ENCODE measurements at regions not wholly inside any gene's neighbourhood (a gene's known extent, or its start where the extent isn't known, plus 50 kb on each side); places are given as distances from the start of the nearest gene placed in this dataset.

GRCh38 chr9:135032041-135032835 lies 55.2 kb upstream of the OLFM1 start:
- Histone ChIP-seq H3K4me1 (no peaks in the 10 kb centered on the region), H3K27ac (no peak overlapping the region), H3K9me3 (no peaks in the 10 kb centered on the region), H3K36me3 (replicated peaks in 1 of 2; ENCODE audit: insufficient read depth in 1 of 2, low read depth in 2 of 2) (no peaks in the 10 kb centered on the region), H3K27me3 (no peaks in the 10 kb centered on the region), H3K4me3 (no peak overlapping the region)
- no peak for ATAC-seq
- WGBS, 2 donors = 64 to 67% methylated on average over 10 to 13 of the region's 13 CpGs
- intact Hi-C loops (cut with DNase I) = no loop called here
- TF ChIP-seq POLR2A (IDR thresholded peaks at IDR 0.05) = no peak
- TF ChIP-seq CTCF (IDR thresholded peaks at IDR 0.05) = no peak
- no peak for DNase-seq

- Histone ChIP-seq H3K4me1 (no peaks in the 10 kb centered on the region), H3K4me3 (no peak overlapping the region), H3K36me3 (replicated peaks in 1 of 2; ENCODE audit: insufficient read depth in 1 of 2, low read depth in 2 of 2) (no peaks in the 10 kb centered on the region), H3K27me3 (no peaks in the 10 kb centered on the region), H3K27ac (no peak overlapping the region), H3K9me3 (no peaks in the 10 kb centered on the region)
- ATAC-seq (no peak), DNase-seq (no peak)
- TF ChIP-seq CTCF (IDR thresholded peaks at IDR 0.05) (no peak), POLR2A (IDR thresholded peaks at IDR 0.05) (no peak)
- intact Hi-C loops (cut with DNase I) = no loop called here
- WGBS, 2 donors = 58 to 61% methylated on average over 22 of the region's 22 CpGs
Measured at GRCh38 chr9:135032868-135033460, 54.5 kb upstream of the OLFM1 start.

GRCh38 chr9:135033487-135033886 lies 54.0 kb upstream of the OLFM1 start:
- DNase-seq = no peak
- H3K27ac ChIP-seq = no peak overlapping the region
- H3K27me3 ChIP-seq = no peaks in the 10 kb centered on the region
- H3K9me3 ChIP-seq = no peaks in the 10 kb centered on the region
- TF ChIP-seq CTCF (IDR thresholded peaks at IDR 0.05) = no peak
- no peak overlapping the region for H3K4me3 ChIP-seq
- no peak for ATAC-seq
- H3K36me3 ChIP-seq (replicated peaks in 1 of 2; ENCODE audit: insufficient read depth in 1 of 2, low read depth in 2 of 2) = no peaks in the 10 kb centered on the region
- WGBS, 2 donors = 47 to 52% methylated on average over 7 of the region's 7 CpGs
- intact Hi-C loops (cut with DNase I) = no loop called here
- no peaks in the 10 kb centered on the region for H3K4me1 ChIP-seq

- no peak overlapping the region for H3K4me3 ChIP-seq
- DNase-seq = peak in 1 of 4 donors; percentile 2
- WGBS, 2 donors = 71 to 73% methylated on average over 6 to 17 of the region's 17 CpGs
- intact Hi-C loops (cut with DNase I) = no loop called here
- no peaks in the 10 kb centered on the region for H3K4me1 ChIP-seq
- TF ChIP-seq CTCF (IDR thresholded peaks at IDR 0.05) = no peak
- no peak for ATAC-seq
- H3K27me3 ChIP-seq = no peaks in the 10 kb centered on the region
- H3K27ac ChIP-seq = no peak overlapping the region
- H3K36me3 ChIP-seq (replicated peaks in 1 of 2; ENCODE audit: insufficient read depth in 1 of 2, low read depth in 2 of 2) = no peaks in the 10 kb centered on the region
- H3K9me3 ChIP-seq = no peaks in the 10 kb centered on the region
Measured at GRCh38 chr9:135034106-135034505, 53.4 kb upstream of the OLFM1 start.
